HL-60 (cell line): ENCODE measurements at regions not wholly inside any gene's neighbourhood (a gene's known extent, or its start where the extent isn't known, plus 50 kb on each side); places are given as distances from the start of the nearest gene placed in this dataset.

Experiments used
- DNase-seq, 2 experiments: peaks; one replicate each; pipeline ENCODE4 v3.0.0-alpha.2; 2010 to 2020; ENCODE audit warnings: low read depth in 1 of 2, low spot score in 1 of 2
- H3K27ac ChIP-seq: fragments of 250-450 bp; sonication (Bioruptor Pico); replicated peaks from 2 replicates; pipeline ENCODE4 v1.5.1; 2020; ENCODE audit warnings: mild to moderate bottlenecking, moderate library complexity
- H3K27me3 ChIP-seq: fragments of 250-450 bp; sonication (Bioruptor Pico); 2 replicates; pipeline ENCODE4 v1.5.1; 2021; ENCODE audit warnings: mild to moderate bottlenecking, moderate library complexity; ENCODE audit not compliant: insufficient read depth, poor library complexity, severe bottlenecking
- H3K4me3 ChIP-seq: replicated peaks from 2 replicates; pipeline ENCODE4 v1.5.1; 2011; ENCODE audit warnings: mild to moderate bottlenecking, control low read depth, low read length; ENCODE audit not compliant: insufficient read depth
- CTCF ChIP-seq: IDR thresholded peaks from one replicate; pipeline ENCODE4 v1.5.1; 2011; ENCODE audit warnings: low read length, control low read depth, inconsistent platforms; ENCODE audit not compliant: insufficient read depth
- GABPA ChIP-seq: IDR thresholded peaks from 2 replicates; pipeline ENCODE4 v1.6.1; 2012; ENCODE audit warnings: low read depth
- POLR2AphosphoS5 ChIP-seq: IDR thresholded peaks from 2 replicates; pipeline ENCODE4 v1.6.1; 2012; ENCODE audit warnings: low read depth
- SPI1 ChIP-seq: IDR thresholded peaks from 2 replicates; pipeline ENCODE4 v1.6.1; 2012; ENCODE audit warnings: low read depth, mild to moderate bottlenecking, borderline replicate concordance
- TF ChIP-seq, protein P1 (sequence below): IDR thresholded peaks from 2 replicates; pipeline ENCODE4 v1.6.1; 2012; ENCODE audit warnings: low read depth; ENCODE audit not compliant: insufficient replicate concordance

GRCh38 chr6:74757813-74758212 lies 448.0 kb downstream of the COL12A1 start:
- Histone ChIP-seq H3K27ac (no peak overlapping the region), H3K27me3 (no peaks in the 10 kb centered on the region), H3K4me3 (no peak overlapping the region)
- DNase-seq: no peak
- no peak for TF ChIP-seq SPI1
- TF ChIP-seq POLR2AphosphoS5: no peak
- no peak for TF ChIP-seq GABPA
- TF ChIP-seq CTCF: no peak
- TF ChIP-seq, protein P1, sequence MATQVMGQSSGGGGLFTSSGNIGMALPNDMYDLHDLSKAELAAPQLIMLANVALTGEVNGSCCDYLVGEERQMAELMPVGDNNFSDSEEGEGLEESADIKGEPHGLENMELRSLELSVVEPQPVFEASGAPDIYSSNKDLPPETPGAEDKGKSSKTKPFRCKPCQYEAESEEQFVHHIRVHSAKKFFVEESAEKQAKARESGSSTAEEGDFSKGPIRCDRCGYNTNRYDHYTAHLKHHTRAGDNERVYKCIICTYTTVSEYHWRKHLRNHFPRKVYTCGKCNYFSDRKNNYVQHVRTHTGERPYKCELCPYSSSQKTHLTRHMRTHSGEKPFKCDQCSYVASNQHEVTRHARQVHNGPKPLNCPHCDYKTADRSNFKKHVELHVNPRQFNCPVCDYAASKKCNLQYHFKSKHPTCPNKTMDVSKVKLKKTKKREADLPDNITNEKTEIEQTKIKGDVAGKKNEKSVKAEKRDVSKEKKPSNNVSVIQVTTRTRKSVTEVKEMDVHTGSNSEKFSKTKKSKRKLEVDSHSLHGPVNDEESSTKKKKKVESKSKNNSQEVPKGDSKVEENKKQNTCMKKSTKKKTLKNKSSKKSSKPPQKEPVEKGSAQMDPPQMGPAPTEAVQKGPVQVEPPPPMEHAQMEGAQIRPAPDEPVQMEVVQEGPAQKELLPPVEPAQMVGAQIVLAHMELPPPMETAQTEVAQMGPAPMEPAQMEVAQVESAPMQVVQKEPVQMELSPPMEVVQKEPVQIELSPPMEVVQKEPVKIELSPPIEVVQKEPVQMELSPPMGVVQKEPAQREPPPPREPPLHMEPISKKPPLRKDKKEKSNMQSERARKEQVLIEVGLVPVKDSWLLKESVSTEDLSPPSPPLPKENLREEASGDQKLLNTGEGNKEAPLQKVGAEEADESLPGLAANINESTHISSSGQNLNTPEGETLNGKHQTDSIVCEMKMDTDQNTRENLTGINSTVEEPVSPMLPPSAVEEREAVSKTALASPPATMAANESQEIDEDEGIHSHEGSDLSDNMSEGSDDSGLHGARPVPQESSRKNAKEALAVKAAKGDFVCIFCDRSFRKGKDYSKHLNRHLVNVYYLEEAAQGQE: no peak

DNA sequence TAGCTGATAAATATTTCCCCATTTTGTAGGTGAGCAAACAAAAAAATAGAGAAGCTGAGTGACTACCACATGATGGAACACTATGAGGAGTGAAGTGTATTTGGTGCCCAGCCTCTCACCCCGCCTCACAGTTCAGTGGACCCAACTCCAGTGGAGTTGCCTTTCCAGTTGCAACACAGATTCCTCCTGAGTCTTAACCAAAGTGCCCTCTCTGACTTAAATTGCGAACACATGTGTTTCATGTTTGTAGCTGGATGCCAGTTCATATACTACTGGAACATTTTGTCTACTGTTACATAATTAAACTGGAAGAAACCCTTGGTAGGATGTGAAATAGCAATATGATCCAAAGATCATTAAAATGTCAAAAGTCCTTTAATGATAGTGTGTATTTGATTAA lies 448.9 kb downstream of the COL12A1 start:
- no peaks in the 10 kb centered on the region for H3K27me3 ChIP-seq
- no peak overlapping the region for H3K27ac ChIP-seq
- TF ChIP-seq POLR2AphosphoS5 (no peak), SPI1 (no peak), CTCF (no peak), GABPA (no peak)
- TF ChIP-seq, protein P1: no peak
- no peak overlapping the region for H3K4me3 ChIP-seq
- no peak for DNase-seq

DNA sequence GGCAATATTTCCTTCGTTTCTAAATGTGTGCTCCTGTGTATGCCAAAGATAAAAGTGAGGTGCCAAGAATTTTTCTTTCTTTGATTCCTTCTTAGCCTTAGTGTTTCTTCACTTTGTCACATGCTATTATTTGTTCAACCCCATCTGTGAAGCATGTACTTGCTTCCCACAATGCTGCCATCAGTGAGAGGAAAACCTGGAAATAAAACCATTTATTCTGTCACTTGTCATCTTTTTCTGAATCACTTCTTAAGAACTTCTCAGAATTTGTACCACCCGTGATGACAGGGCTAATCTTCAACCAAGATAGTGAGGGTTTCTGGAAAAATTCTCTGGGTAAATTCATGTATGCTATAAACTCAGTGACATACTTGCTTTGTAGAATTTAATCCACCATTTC lies 450.1 kb downstream of the COL12A1 start:
- no peaks in the 10 kb centered on the region for H3K27me3 ChIP-seq
- DNase-seq: no peak
- TF ChIP-seq CTCF: no peak
- TF ChIP-seq, protein P1: no peak
- TF ChIP-seq POLR2AphosphoS5: no peak
- no peak for TF ChIP-seq GABPA
- TF ChIP-seq SPI1: no peak
- H3K27ac ChIP-seq: no peak overlapping the region
- no peak overlapping the region for H3K4me3 ChIP-seq
